Psoas muscle (tissue), 7 donors: ENCODE measurements at regions not wholly inside any gene's neighbourhood (a gene's known extent, or its start where the extent isn't known, plus 50 kb on each side); places are given as distances from the start of the nearest gene placed in this dataset.

ENCODE experiments used
- ATAC-seq, 4 donors: fragments of 200-7000 bp; cut with Tn5 transposase; one replicate each; pipeline ENCODE4 v1.9.1; 2020; ENCODE audit warnings: moderate library complexity in 3 of 4, mild to moderate bottlenecking in 2 of 4
- DNase-seq, 2 donors: peaks; one replicate each; pipeline ENCODE4 v3.0.0-alpha.2; 2020
- H3K27ac ChIP-seq: fragments of 200-600 bp; one replicate; pipeline ENCODE4 v1.8.0; 2022
- H3K27me3 ChIP-seq, 3 donors: fragments of 200-600 bp in 1 of 3; one replicate each; pipeline versions ENCODE4 v1.6.1 to v1.8.0; 2013 to 2022; ENCODE audit warnings: low read length in 2 of 3, mild to moderate bottlenecking in 2 of 3, moderate library complexity in 1 of 3; ENCODE audit not compliant: insufficient read depth in 3 of 3
- H3K36me3 ChIP-seq, 2 donors: fragments of 200-600 bp in 1 of 2; one replicate each; pipeline versions ENCODE4 v1.6.1 to v1.8.0; 2013 to 2022; ENCODE audit warnings: low read depth in 1 of 2, mild to moderate bottlenecking in 1 of 2, moderate library complexity in 1 of 2; ENCODE audit not compliant: insufficient read depth in 1 of 2
- H3K4me1 ChIP-seq: fragments of 200-600 bp; one replicate; pipeline ENCODE4 v1.8.0; 2022
- H3K4me3 ChIP-seq: fragments of 200-600 bp; one replicate; pipeline ENCODE4 v1.8.0; 2022; ENCODE audit warnings: mild to moderate bottlenecking
- H3K9me3 ChIP-seq: fragments of 200-600 bp; one replicate; pipeline ENCODE4 v1.8.0; 2022
- CTCF ChIP-seq: fragments of 200-600 bp; IDR thresholded peaks from one replicate; pipeline ENCODE4 v1.8.0; 2022; ENCODE audit warnings: antibody characterized with exemption
- WGBS, 3 donors: extraction: QIAGEN DNeasy Blood & Tissue Kit; methylation state at CpG; one replicate each; pipeline versions ENCODE4 v1.1.6 to v1.1.7; 2013; 5-methylcytosine and 5-hydroxymethylcytosine counted together
- intact Hi-C, 2 donors: fragments of 100-400 bp; cut with DNase I; formaldehyde crosslinking; loops; one replicate each; pipeline versions ENCODE4 v1.11.0 to v1.14.2; 2022
- donor health status: healthy with polysubstance abuse.
- donor health status: DM: no; HTN: no; CAD: no; lungs with moderate emphysema.
- donor health status: Bipolar disorder and iron deficiency.
- donor health status: healthy.
- donor health status: DM: yes; HTN: yes; CAD: no.
- donor health status: DM: no; HTN: no; CAD: no.
- donor health status: DM: yes; HTN: yes; CAD: no.

GRCh38 chr7:91636129-91636724, 244.3 kb downstream of the MTERF1 start:
- TF ChIP-seq CTCF: peak; percentile 37
- Histone ChIP-seq H3K36me3 (no peaks in the 10 kb centered on the region), H3K27ac (no peak overlapping the region), H3K4me1 (no peaks in the 10 kb centered on the region), H3K4me3 (no peak overlapping the region), H3K9me3 (no peaks in the 10 kb centered on the region), H3K27me3 (no peaks in the 10 kb centered on the region)
- DNase-seq (no peak), ATAC-seq (no peak)
- WGBS, 3 donors: 60 to 65% (median 63%) methylated on average over 6 of the region's 6 CpGs
- intact Hi-C loops: loop anchor here in 1 of 2 donors (2.0 to 10.0 kb wide), 2 partner anchors 29 to 551 kb away; no protein-coding TSS in a partner anchor

- Histone ChIP-seq H3K27me3 (no peaks in the 10 kb centered on the region), H3K36me3 (no peaks in the 10 kb centered on the region), H3K4me3 (no peak overlapping the region), H3K9me3 (no peaks in the 10 kb centered on the region), H3K4me1 (no peaks in the 10 kb centered on the region), H3K27ac (no peak overlapping the region)
- intact Hi-C loops: loop anchor here in 1 of 2 donors (2.0 to 10.0 kb wide), 2 partner anchors 28 to 552 kb away; no protein-coding TSS in a partner anchor
- DNase-seq: no peak
- no peak for ATAC-seq
- TF ChIP-seq CTCF: no peak
- WGBS, 3 donors: 82 to 91% (median 84%) methylated on average over 2 of the region's 2 CpGs
Observed at GRCh38 chr7:91636728-91637127, 243.8 kb downstream of the MTERF1 start.

GRCh38 chr7:91644256-91644655, 236.2 kb downstream of the MTERF1 start:
- Histone ChIP-seq H3K27ac (no peak overlapping the region), H3K27me3 (no peaks in the 10 kb centered on the region), H3K4me1 (no peaks in the 10 kb centered on the region), H3K36me3 (no peaks in the 10 kb centered on the region), H3K4me3 (no peak overlapping the region), H3K9me3 (peaks cover 6% of the 10 kb centered on the region)
- intact Hi-C loops: no loop called here
- DNase-seq (no peak), ATAC-seq (no peak)
- 87 to 90% (median 89%) methylated on average over 4 of the region's 4 CpGs for WGBS, 3 donors
- no peak for TF ChIP-seq CTCF

- H3K4me1 ChIP-seq: no peaks in the 10 kb centered on the region
- H3K27me3 ChIP-seq: no peaks in the 10 kb centered on the region
- H3K27ac ChIP-seq: no peak overlapping the region
- no peak for DNase-seq
- no peaks in the 10 kb centered on the region for H3K36me3 ChIP-seq
- H3K4me3 ChIP-seq: no peak overlapping the region
- intact Hi-C loops: no loop called here
- TF ChIP-seq CTCF: no peak
- WGBS, 3 donors: 92 to 93% (median 92%) methylated on average over 1 of the region's 1 CpG
- ATAC-seq: no peak
- H3K9me3 ChIP-seq: peaks cover 6% of the 10 kb centered on the region
Observed at GRCh38 chr7:91645542-91645941, 235.0 kb downstream of the MTERF1 start.

- Histone ChIP-seq H3K4me3 (no peak overlapping the region), H3K27ac (no peak overlapping the region), H3K4me1 (no peaks in the 10 kb centered on the region), H3K27me3 (no peaks in the 10 kb centered on the region), H3K9me3 (no peaks in the 10 kb centered on the region), H3K36me3 (no peaks in the 10 kb centered on the region)
- ATAC-seq (no peak), DNase-seq (no peak)
- 77 to 90% (median 86%) methylated on average over 1 of the region's 1 CpG for WGBS, 3 donors
- intact Hi-C loops: no loop called here
- no peak for TF ChIP-seq CTCF
Observed at GRCh38 chr7:91651986-91652385, 228.5 kb downstream of the MTERF1 start.
